ENCODE measurements at regions not wholly inside any gene's neighbourhood (a gene's known extent, or its start where the extent isn't known, plus 50 kb on each side); places are given as distances from the start of the nearest gene placed in this dataset.

DNA sequence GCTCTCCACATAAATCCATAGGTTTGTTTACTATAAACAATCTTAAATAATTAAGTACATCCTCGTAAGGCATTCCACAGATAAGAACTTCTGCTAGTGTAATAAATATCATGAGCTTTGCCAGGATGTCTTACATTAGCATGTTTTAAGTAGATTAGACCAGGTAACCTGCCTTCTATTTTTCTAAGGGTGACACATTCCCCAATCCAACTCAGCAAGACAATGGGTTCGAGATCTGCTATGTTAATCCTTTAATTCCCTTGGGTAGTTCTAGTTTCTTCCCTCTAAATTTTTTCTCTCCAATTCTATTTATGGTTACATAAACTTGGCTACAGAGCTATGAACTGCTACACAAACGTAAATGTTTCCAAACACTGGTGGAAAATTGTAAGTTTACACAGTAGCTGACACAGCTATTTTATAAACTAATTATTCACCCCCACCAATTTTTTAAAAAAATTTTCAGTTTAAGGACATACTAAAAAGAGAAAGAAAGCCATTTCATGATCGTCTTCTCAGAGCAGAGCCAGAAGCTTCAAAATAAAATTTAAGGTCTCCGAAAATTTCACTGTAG is 386.5 kb upstream of the SLC39A10 start:
- TF ChIP-seq CTCF (IDR thresholded peaks at IDR 0.05), result no peak
- TF ChIP-seq POLR2A (IDR thresholded peaks at IDR 0.05), result no peak

All from sigmoid colon (tissue), 3 donors.